SK-N-MC (cell line): ENCODE measurements at regions not wholly inside any gene's neighbourhood (a gene's known extent, or its start where the extent isn't known, plus 50 kb on each side); places are given as distances from the start of the nearest gene placed in this dataset.

ENCODE experiments used
- DNase-seq: peaks from one replicate; pipeline ENCODE4 v3.0.0-alpha.2; 2011; ENCODE audit warnings: low read depth, low spot score
- H3K27ac ChIP-seq: fragments of 200-600 bp; sonication (generic); 2 replicates; pipeline ENCODE4 v1.5.1; 2016; ENCODE audit warnings: mixed run types
- H3K36me3 ChIP-seq: fragments of 200-600 bp; sonication (generic); 2 replicates; pipeline ENCODE4 v1.6.1; 2017; ENCODE audit warnings: antibody characterized with exemption, low read length, mixed read lengths; ENCODE audit not compliant: insufficient read depth
- H3K4me3 ChIP-seq: fragments of 200-600 bp; sonication (generic); 2 replicates; pipeline ENCODE4 v1.5.1; 2016
- H3K9ac ChIP-seq: fragments of 200-600 bp; sonication (generic); 2 replicates; pipeline ENCODE4 v1.8.0; 2017; ENCODE audit warnings: mixed run types, mixed read lengths; ENCODE audit not compliant: insufficient read length
- H3K9me3 ChIP-seq: fragments of 200-600 bp; sonication (generic); 2 replicates; pipeline ENCODE4 v1.6.1; 2017; ENCODE audit warnings: low read depth, mild to moderate bottlenecking, antibody characterized with exemption, low read length, moderate library complexity, mixed read lengths
- EZH2 ChIP-seq: fragments of 200-600 bp; sonication (generic); IDR thresholded peaks from one replicate; pipeline ENCODE4 v1.6.1; 2017; ENCODE audit warnings: antibody characterized with exemption
- FOXP2 ChIP-seq: optimal IDR thresholded peaks from 2 replicates; pipeline ENCODE3; 2011; ENCODE audit warnings: mild to moderate bottlenecking, moderate library complexity; ENCODE audit not compliant: insufficient read depth; ENCODE audit errors: extremely low read length, control extremely low read depth
- POLR2AphosphoS5 ChIP-seq: IDR thresholded peaks from 2 replicates; pipeline ENCODE4 v1.6.1; 2012; ENCODE audit warnings: mild to moderate bottlenecking, low read depth, low read length, borderline replicate concordance

- H3K4me3 ChIP-seq: no peak overlapping the region
- no peaks in the 10 kb centered on the region for H3K36me3 ChIP-seq
Observed at GRCh38 chr19:28285078-28285477, 927.9 kb downstream of the UQCRFS1 start.

DNA sequence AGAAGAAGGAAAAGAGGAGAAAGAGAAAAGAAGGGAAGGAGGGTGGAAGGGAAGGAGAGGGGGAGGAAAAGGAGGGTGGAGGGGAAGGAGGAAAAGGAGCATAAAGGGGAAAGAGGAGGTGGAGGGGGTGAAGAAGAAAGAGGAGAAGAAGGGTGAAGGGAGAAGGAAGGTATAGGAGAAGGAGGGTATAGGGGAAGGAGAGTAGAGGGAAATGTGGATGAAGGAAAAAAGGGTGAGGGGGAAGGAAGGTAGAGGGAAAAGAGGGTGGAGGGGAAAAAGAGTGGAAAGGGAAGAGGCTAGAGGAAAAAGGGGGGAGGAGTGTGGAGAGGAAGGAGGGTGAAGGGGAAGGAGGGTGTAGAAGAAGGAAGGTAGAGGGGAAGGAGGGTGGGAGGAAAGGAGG lies 928.6 kb downstream of the UQCRFS1 start:
- DNase-seq: no peak
- Histone ChIP-seq H3K9ac (no peak overlapping the region), H3K9me3 (no peaks in the 10 kb centered on the region), H3K36me3 (no peaks in the 10 kb centered on the region), H3K27ac (no peak overlapping the region), H3K4me3 (no peak overlapping the region)
- TF ChIP-seq EZH2 (no peak), POLR2AphosphoS5 (no peak)

More at GRCh38 chr19:28285078-28285477, 927.9 kb downstream of the UQCRFS1 start:
- no peak overlapping the region for H3K9ac ChIP-seq
- no peak overlapping the region for H3K27ac ChIP-seq
- no peak for DNase-seq
- no peaks in the 10 kb centered on the region for H3K9me3 ChIP-seq
- no peak for TF ChIP-seq POLR2AphosphoS5
- TF ChIP-seq FOXP2: no peak
- no peak for TF ChIP-seq EZH2

DNA sequence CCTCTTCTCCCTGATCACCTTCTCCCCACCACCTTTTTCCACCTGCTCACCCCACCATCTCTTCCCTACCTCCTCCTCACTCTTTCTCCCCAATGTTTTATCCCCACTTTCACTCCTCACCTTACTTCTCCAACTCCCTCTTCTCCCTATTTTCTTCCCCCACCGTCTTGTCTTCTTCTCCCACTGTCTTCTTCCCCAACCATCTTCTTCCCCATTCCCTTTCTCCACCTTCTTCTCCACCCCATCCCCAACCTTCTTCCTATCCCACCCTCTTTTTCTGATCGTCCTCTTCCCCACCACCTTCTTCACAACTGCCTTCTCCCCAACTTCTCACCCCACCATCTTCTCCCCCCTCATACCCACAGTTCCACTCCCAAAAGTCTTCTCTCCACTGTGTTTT lies 929.4 kb downstream of the UQCRFS1 start:
- H3K9me3 ChIP-seq: no peaks in the 10 kb centered on the region
- H3K4me3 ChIP-seq: no peak overlapping the region
- H3K36me3 ChIP-seq: no peaks in the 10 kb centered on the region
- no peak overlapping the region for H3K9ac ChIP-seq
- no peak for DNase-seq
- H3K27ac ChIP-seq: no peak overlapping the region
- TF ChIP-seq FOXP2 (no peak), POLR2AphosphoS5 (no peak), EZH2 (no peak)

- no peaks in the 10 kb centered on the region for H3K36me3 ChIP-seq
- H3K9ac ChIP-seq: no peak overlapping the region
- no peak for TF ChIP-seq EZH2
- no peak for TF ChIP-seq POLR2AphosphoS5
- no peak for TF ChIP-seq FOXP2
- no peak overlapping the region for H3K4me3 ChIP-seq
- H3K9me3 ChIP-seq: no peaks in the 10 kb centered on the region
- no peak for DNase-seq
- H3K27ac ChIP-seq: no peak overlapping the region
Observed at GRCh38 chr19:28281676-28282075, 931.3 kb downstream of the UQCRFS1 start.

DNA sequence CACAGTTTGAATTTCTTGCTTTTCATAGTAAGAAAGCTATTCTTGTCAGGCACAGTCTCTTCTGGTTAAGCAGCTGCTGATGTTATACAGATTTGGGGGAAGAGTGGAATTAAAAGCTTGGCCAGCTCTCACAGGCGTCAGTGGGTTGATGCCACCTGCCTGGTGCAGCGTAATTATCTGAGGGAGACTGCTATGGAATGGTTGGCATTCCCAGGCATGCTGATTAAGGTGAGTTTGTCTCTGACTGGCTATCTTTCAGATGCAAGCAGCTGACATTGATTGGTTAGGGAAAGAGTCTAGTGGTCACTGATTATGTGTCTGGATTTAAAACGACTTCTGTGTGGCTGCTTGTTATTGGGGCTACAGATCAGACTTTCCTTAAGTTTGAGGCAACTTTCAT lies 948.4 kb downstream of the UQCRFS1 start:
- Histone ChIP-seq H3K27ac (no peak overlapping the region), H3K36me3 (no peaks in the 10 kb centered on the region), H3K9ac (no peak overlapping the region), H3K4me3 (no peak overlapping the region), H3K9me3 (no peaks in the 10 kb centered on the region)
- no peak for DNase-seq
- TF ChIP-seq POLR2AphosphoS5: no peak
- TF ChIP-seq EZH2: no peak
- no peak for TF ChIP-seq FOXP2

DNA sequence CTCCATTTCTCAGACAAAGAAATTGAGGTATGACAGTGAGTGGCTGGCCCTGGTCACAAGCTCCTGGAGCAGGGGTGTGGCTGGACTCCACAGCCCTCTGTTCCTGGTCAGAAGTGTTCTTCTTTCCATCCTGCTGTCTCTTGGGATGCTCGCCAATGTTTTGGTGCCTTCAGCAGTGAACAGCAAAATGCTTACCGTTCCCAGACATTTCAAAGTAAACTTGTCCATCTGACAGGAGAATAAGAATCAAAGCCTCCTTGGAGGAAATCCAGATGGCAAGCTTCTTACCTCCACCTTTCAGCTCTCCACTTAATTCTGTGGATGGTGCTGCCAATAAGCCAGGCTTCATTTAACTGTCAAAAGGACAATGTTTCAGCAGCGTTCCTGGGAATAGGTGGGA lies 954.1 kb downstream of the UQCRFS1 start:
- no peak for DNase-seq
- no peak overlapping the region for H3K9ac ChIP-seq
- TF ChIP-seq EZH2: no peak
- no peak for TF ChIP-seq POLR2AphosphoS5
- TF ChIP-seq FOXP2: no peak
- H3K4me3 ChIP-seq: no peak overlapping the region
- no peaks in the 10 kb centered on the region for H3K9me3 ChIP-seq
- H3K36me3 ChIP-seq: no peaks in the 10 kb centered on the region
- no peak overlapping the region for H3K27ac ChIP-seq

- Histone ChIP-seq H3K9ac (no peak overlapping the region), H3K9me3 (no peaks in the 10 kb centered on the region), H3K36me3 (no peaks in the 10 kb centered on the region), H3K4me3 (no peak overlapping the region), H3K27ac (no peak overlapping the region)
- no peak for TF ChIP-seq POLR2AphosphoS5
- TF ChIP-seq EZH2: no peak
- TF ChIP-seq FOXP2: no peak
- no peak for DNase-seq
Observed at GRCh38 chr19:28257396-28257795, 955.6 kb downstream of the UQCRFS1 start.

DNA sequence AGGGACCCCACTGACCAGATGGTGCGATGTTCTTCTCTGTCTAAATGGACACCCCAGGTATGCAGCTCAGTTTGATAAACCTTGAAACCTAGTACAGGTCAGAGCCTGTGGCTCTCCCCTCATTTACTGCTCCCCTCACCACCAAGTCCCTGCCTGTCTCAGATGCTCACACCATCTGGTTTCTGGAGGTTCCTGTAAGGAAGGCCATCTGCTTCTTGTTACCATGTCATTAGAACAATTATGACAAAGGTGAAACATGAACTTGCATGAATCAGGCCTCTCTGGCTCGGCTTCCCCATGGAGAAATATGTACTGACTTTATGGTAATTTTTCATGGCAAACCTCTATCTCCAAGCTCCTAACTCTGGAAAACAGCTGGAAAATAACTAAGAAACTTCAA lies 965.7 kb downstream of the UQCRFS1 start:
- TF ChIP-seq FOXP2 (no peak), EZH2 (no peak), POLR2AphosphoS5 (no peak)
- Histone ChIP-seq H3K9me3 (no peaks in the 10 kb centered on the region), H3K36me3 (no peaks in the 10 kb centered on the region), H3K27ac (no peak overlapping the region), H3K4me3 (no peak overlapping the region), H3K9ac (no peak overlapping the region)
- DNase-seq: no peak

GRCh38 chr19:28245937-28246336 lies 967.0 kb downstream of the UQCRFS1 start:
- Histone ChIP-seq H3K4me3 (no peak overlapping the region), H3K36me3 (no peaks in the 10 kb centered on the region), H3K27ac (no peak overlapping the region), H3K9ac (no peak overlapping the region), H3K9me3 (no peaks in the 10 kb centered on the region)
- DNase-seq: no peak
- TF ChIP-seq FOXP2: no peak
- no peak for TF ChIP-seq POLR2AphosphoS5
- no peak for TF ChIP-seq EZH2

GRCh38 chr19:28244966-28245365 lies 968.0 kb downstream of the UQCRFS1 start:
- H3K36me3 ChIP-seq: no peaks in the 10 kb centered on the region
- no peak overlapping the region for H3K9ac ChIP-seq
- TF ChIP-seq POLR2AphosphoS5 (no peak), EZH2 (no peak), FOXP2 (no peak)
- no peak overlapping the region for H3K27ac ChIP-seq
- H3K9me3 ChIP-seq: no peaks in the 10 kb centered on the region
- no peak overlapping the region for H3K4me3 ChIP-seq
- no peak for DNase-seq
